B cell (primary cell): ENCODE measurements at regions not wholly inside any gene's neighbourhood (a gene's known extent, or its start where the extent isn't known, plus 50 kb on each side); places are given as distances from the start of the nearest gene placed in this dataset.

Source experiments
- ATAC-seq: fragments of 200-7000 bp; cut with Tn5 transposase; one replicate; pipeline ENCODE4 v1.10.0; 2021; ENCODE audit warnings: low read depth, mild to moderate bottlenecking, moderate number of reproducible peaks, moderate library complexity
- CTCF ChIA-PET: fragments of 350-600 bp; sonication (Branson Sonifier 250); formaldehyde crosslinking; loops from one replicate; lab custom pipeline; 2021; ENCODE audit warnings: antibody characterized with exemption, inconsistent platforms; lab: Charles Lee
- POLR2A ChIA-PET: fragments of 350-600 bp; sonication (Branson Sonifier 250); formaldehyde crosslinking; loops from one replicate; lab custom pipeline; 2021; ENCODE audit warnings: antibody characterized with exemption; lab: Charles Lee
- DNase-seq: peaks from one replicate; pipeline ENCODE4 v3.0.0; 2013
- H2AFZ ChIP-seq: 2 replicates; pipeline ENCODE4 v1.6.1; 2012; ENCODE audit warnings: mild to moderate bottlenecking, low read depth, low read length; ENCODE audit not compliant: insufficient read depth, poor library complexity, severe bottlenecking
- H3K27ac ChIP-seq, 2 donors: 1 replicate in 1 of 2; 2 replicates in 1 of 2; pipeline ENCODE4 v1.5.1; 2012 to 2013; ENCODE audit warnings: low read length in 2 of 2, mild to moderate bottlenecking in 2 of 2, moderate library complexity in 1 of 2
- H3K27me3 ChIP-seq, 4 experiments: fragments of 200-600 bp in 1 of 4; sonication (generic) in 1 of 4; replicated peaks in 1 of 4; 1 replicate in 2 of 4; 2 replicates in 2 of 4; pipeline versions ENCODE4 v1.6.1 to v1.7.0; 2013 to 2016; ENCODE audit warnings: low read length in 3 of 4, mild to moderate bottlenecking in 2 of 4, mixed read lengths in 1 of 4, moderate library complexity in 1 of 4; ENCODE audit not compliant: insufficient read depth in 4 of 4, control insufficient read depth in 3 of 4; ENCODE audit errors: control extremely low read depth in 1 of 4
- H3K36me3 ChIP-seq, 2 experiments: replicated peaks in 1 of 2; 1 replicate in 1 of 2; 2 replicates in 1 of 2; pipeline versions ENCODE4 v1.6.1 to v1.7.1; 2013; ENCODE audit warnings: low read length in 1 of 2; ENCODE audit not compliant: insufficient read depth in 2 of 2, control insufficient read depth in 1 of 2; ENCODE audit errors: control extremely low read depth in 1 of 2, extremely low read depth in 1 of 2
- H3K4me1 ChIP-seq, 2 donors: fragments of 200-600 bp in 1 of 2; sonication (generic) in 1 of 2; 1 replicate in 1 of 2; 2 replicates in 1 of 2; pipeline versions ENCODE4 v1.5.1 to v1.6.1; 2013 to 2017; ENCODE audit warnings: low read length in 2 of 2; ENCODE audit not compliant: control insufficient read depth in 2 of 2, insufficient read depth in 2 of 2
- H3K4me2 ChIP-seq: replicated peaks from 2 replicates; pipeline ENCODE3; 2012; ENCODE audit warnings: mild to moderate bottlenecking, low read depth, low read length; ENCODE audit not compliant: poor library complexity, severe bottlenecking
- H3K4me3 ChIP-seq, 5 experiments: fragments of 200-600 bp in 1 of 5; sonication (generic) in 1 of 5; 1 replicate in 3 of 5; 2 replicates in 2 of 5; pipeline versions ENCODE4 v1.5.1 to v1.7.0; 2011 to 2016; ENCODE audit warnings: low read length in 4 of 5, mild to moderate bottlenecking in 4 of 5, low read depth in 2 of 5, control low read depth in 1 of 5, moderate library complexity in 1 of 5; ENCODE audit not compliant: insufficient read depth in 1 of 5; ENCODE audit errors: control extremely low read depth in 1 of 5, extremely low read depth in 1 of 5
- H3K79me2 ChIP-seq: fragments of 200-600 bp; sonication (generic); one replicate; pipeline ENCODE4 v1.6.0; 2016; ENCODE audit warnings: low read length; ENCODE audit not compliant: control insufficient read depth, insufficient read depth
- H3K9ac ChIP-seq: fragments of 200-600 bp; sonication (generic); 2 replicates; pipeline ENCODE4 v1.6.1; 2017; ENCODE audit warnings: mild to moderate bottlenecking, low read length, moderate library complexity
- H3K9me3 ChIP-seq, 3 donors: one replicate each; pipeline versions ENCODE4 v1.6.1 to v1.7.1; 2013; ENCODE audit warnings: low read length in 2 of 3; ENCODE audit not compliant: control insufficient read depth in 2 of 3, insufficient read depth in 1 of 3; ENCODE audit errors: control extremely low read depth in 1 of 3
- H4K20me1 ChIP-seq: 2 replicates; pipeline ENCODE4 v1.6.0; 2012; ENCODE audit warnings: mild to moderate bottlenecking, low read length; ENCODE audit not compliant: insufficient read depth, control insufficient read depth, poor library complexity, severe bottlenecking
- H3K27ac Mint-ChIP-seq: one replicate; pipeline ENCODE4 v1.8.0; 2021; ENCODE audit warnings: mixed read lengths
- H3K27me3 Mint-ChIP-seq: one replicate; pipeline ENCODE4 v1.8.0; 2021; ENCODE audit warnings: mixed read lengths
- H3K4me1 Mint-ChIP-seq: one replicate; pipeline ENCODE4 v1.8.0; 2021; ENCODE audit warnings: mixed read lengths
- H3K4me3 Mint-ChIP-seq: one replicate; pipeline ENCODE4 v1.8.0; 2021; ENCODE audit warnings: mixed read lengths
- H3K9me3 Mint-ChIP-seq: one replicate; pipeline ENCODE4 v1.8.0; 2022; ENCODE audit warnings: mixed read lengths; ENCODE audit not compliant: insufficient read depth
- CTCF ChIP-seq: fragments of 200-600 bp; IDR thresholded peaks from one replicate; pipeline ENCODE4 v1.8.0; 2022; ENCODE audit warnings: antibody characterized with exemption, mild to moderate bottlenecking
- EZH2 ChIP-seq: IDR thresholded peaks from 2 replicates; pipeline ENCODE4 v1.6.1; 2012; ENCODE audit warnings: borderline replicate concordance, low read depth, mild to moderate bottlenecking, moderate library complexity, low read length; ENCODE audit not compliant: insufficient read depth, poor library complexity, severe bottlenecking
- WGBS: methylation state at CpG from one replicate; pipeline ENCODE4 v1.1.5; 2013; ENCODE audit warnings: missing lambda C conversion rate; ENCODE audit not compliant: insufficient coverage; 5-methylcytosine and 5-hydroxymethylcytosine counted together
- intact Hi-C: fragments of 100-400 bp; cut with micrococcal nuclease; formaldehyde crosslinking; loops from one replicate; pipeline ENCODE4 v1.10.0; 2022

GRCh38 chrX:150201391-150201790 is 161.7 kb upstream of the MAMLD1 start:
- no peaks in the 10 kb centered on the region for H4K20me1 ChIP-seq
- ATAC-seq (no peak), DNase-seq (no peak)
- POLR2A ChIA-PET = no interaction called here
- WGBS = 100% methylated on average over 6 of the region's 7 CpGs
- no peaks in the 10 kb centered on the region for H3K4me1 ChIP-seq
- H3K4me2 ChIP-seq = no peak overlapping the region
- H3K4me3 Mint-ChIP-seq = no peak overlapping the region
- no peak for TF ChIP-seq CTCF
- TF ChIP-seq EZH2 = no peak
- H3K27me3 ChIP-seq = no peaks in the 10 kb centered on the region
- H2AFZ ChIP-seq = no peak overlapping the region
- intact Hi-C loops = no loop called here
- no peak overlapping the region for H3K27ac ChIP-seq
- H3K27ac Mint-ChIP-seq = no peak overlapping the region
- H3K9ac ChIP-seq = no peak overlapping the region
- no peaks in the 10 kb centered on the region for H3K4me1 Mint-ChIP-seq
- no peaks in the 10 kb centered on the region for H3K36me3 ChIP-seq
- no peak overlapping the region for H3K4me3 ChIP-seq
- no peaks in the 10 kb centered on the region for H3K27me3 Mint-ChIP-seq
- no peaks in the 10 kb centered on the region for H3K9me3 ChIP-seq
- H3K9me3 Mint-ChIP-seq = no peaks in the 10 kb centered on the region
- no peaks in the 10 kb centered on the region for H3K79me2 ChIP-seq
- CTCF ChIA-PET = no interaction called here

- Mint-ChIP-seq H3K9me3 (no peaks in the 10 kb centered on the region), H3K27me3 (no peaks in the 10 kb centered on the region), H3K4me3 (no peak overlapping the region), H3K27ac (no peak overlapping the region), H3K4me1 (no peaks in the 10 kb centered on the region)
- H3K27me3 ChIP-seq = no peaks in the 10 kb centered on the region
- POLR2A ChIA-PET = no interaction called here
- no peak overlapping the region for H3K9ac ChIP-seq
- TF ChIP-seq EZH2 (no peak), CTCF (no peak)
- CTCF ChIA-PET = no interaction called here
- no peaks in the 10 kb centered on the region for H3K36me3 ChIP-seq
- H3K4me1 ChIP-seq = no peaks in the 10 kb centered on the region
- H2AFZ ChIP-seq = no peak overlapping the region
- WGBS = no CpG with 5 or more reads among the region's 3 CpGs
- H3K27ac ChIP-seq = no peak overlapping the region
- no peak overlapping the region for H3K4me2 ChIP-seq
- ATAC-seq = no peak
- H3K79me2 ChIP-seq = no peaks in the 10 kb centered on the region
- intact Hi-C loops = no loop called here
- no peaks in the 10 kb centered on the region for H4K20me1 ChIP-seq
- H3K9me3 ChIP-seq = no peaks in the 10 kb centered on the region
- no peak for DNase-seq
- no peak overlapping the region for H3K4me3 ChIP-seq
Observed at GRCh38 chrX:150201841-150202240, 161.3 kb upstream of the MAMLD1 start.
